HFFc6 (cell line): ENCODE measurements at regions not wholly inside any gene's neighbourhood (a gene's known extent, or its start where the extent isn't known, plus 50 kb on each side); places are given as distances from the start of the nearest gene placed in this dataset.

Experiments used
- DNase-seq: peaks from one replicate; pipeline ENCODE4 v3.0.0-alpha.2; 2018
- H3K27ac Mint-ChIP-seq: 2 replicates; pipeline ENCODE4 v1.8.0; 2020; ENCODE audit warnings: mild to moderate bottlenecking, mixed read lengths
- H3K27me3 Mint-ChIP-seq: 2 replicates; pipeline ENCODE4 v1.8.0; 2021; ENCODE audit warnings: mild to moderate bottlenecking, moderate library complexity, mixed read lengths; ENCODE audit not compliant: insufficient read depth
- H3K36me3 Mint-ChIP-seq: 2 replicates; pipeline ENCODE4 v1.8.0; 2021; ENCODE audit warnings: low read depth, mixed read lengths
- H3K4me1 Mint-ChIP-seq: 2 replicates; pipeline ENCODE4 v1.8.0; 2020; ENCODE audit warnings: low read depth, mixed read lengths
- H3K4me3 Mint-ChIP-seq: 2 replicates; pipeline ENCODE4 v1.8.0; 2020; ENCODE audit warnings: mild to moderate bottlenecking, moderate library complexity, mixed read lengths
- H3K9me3 Mint-ChIP-seq: 2 replicates; pipeline ENCODE4 v1.8.0; 2020; ENCODE audit warnings: mild to moderate bottlenecking, mixed read lengths
- TF ChIP-seq, protein P1 (sequence below): fragments of 200-600 bp; sonication (generic); IDR thresholded peaks from 2 replicates; pipeline ENCODE4 v1.5.0; 2021; ENCODE audit warnings: antibody characterized with exemption, mild to moderate bottlenecking

DNA sequence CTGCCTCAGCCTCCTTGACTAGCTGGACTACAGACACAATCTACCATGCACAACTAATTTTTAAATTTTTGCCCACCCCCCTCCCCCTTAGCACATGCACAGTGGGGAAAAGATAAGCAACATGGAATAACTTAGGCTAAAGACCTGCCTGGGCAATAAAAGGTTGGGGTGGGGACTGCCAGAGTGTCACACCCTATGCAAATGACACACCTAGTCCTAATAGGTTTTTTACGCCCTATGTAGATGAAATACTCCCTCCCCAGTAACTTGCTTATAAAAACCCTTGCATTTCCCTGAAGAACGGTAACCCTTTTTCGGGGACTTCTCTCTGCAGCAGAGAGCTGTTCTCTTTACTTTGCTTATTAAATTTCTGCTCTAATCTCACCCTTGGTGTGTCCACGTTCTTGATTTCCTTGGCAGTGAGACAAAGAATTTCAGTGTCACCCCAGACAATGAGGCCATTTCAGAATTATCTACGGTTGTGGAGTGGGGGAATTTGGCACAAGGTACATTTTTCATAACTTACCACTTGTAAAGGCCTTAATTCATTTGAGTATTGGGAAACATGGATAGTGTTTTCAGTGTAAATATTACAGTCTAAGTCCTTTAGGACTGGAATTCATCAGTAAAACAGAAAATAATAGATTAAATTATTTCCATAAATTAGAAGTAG is 109.2 kb downstream of the NOL4 start:
- Mint-ChIP-seq H3K27me3 (no peaks in the 10 kb centered on the region), H3K36me3 (no peaks in the 10 kb centered on the region), H3K4me1 (no peaks in the 10 kb centered on the region), H3K27ac (no peak overlapping the region), H3K4me3 (no peak overlapping the region), H3K9me3 (peaks cover 14% of the 10 kb centered on the region; the same call in 1 of the 2 replicates)
- TF ChIP-seq, protein P1, sequence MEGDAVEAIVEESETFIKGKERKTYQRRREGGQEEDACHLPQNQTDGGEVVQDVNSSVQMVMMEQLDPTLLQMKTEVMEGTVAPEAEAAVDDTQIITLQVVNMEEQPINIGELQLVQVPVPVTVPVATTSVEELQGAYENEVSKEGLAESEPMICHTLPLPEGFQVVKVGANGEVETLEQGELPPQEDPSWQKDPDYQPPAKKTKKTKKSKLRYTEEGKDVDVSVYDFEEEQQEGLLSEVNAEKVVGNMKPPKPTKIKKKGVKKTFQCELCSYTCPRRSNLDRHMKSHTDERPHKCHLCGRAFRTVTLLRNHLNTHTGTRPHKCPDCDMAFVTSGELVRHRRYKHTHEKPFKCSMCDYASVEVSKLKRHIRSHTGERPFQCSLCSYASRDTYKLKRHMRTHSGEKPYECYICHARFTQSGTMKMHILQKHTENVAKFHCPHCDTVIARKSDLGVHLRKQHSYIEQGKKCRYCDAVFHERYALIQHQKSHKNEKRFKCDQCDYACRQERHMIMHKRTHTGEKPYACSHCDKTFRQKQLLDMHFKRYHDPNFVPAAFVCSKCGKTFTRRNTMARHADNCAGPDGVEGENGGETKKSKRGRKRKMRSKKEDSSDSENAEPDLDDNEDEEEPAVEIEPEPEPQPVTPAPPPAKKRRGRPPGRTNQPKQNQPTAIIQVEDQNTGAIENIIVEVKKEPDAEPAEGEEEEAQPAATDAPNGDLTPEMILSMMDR, result no peak
- DNase-seq, result no peak

DNA sequence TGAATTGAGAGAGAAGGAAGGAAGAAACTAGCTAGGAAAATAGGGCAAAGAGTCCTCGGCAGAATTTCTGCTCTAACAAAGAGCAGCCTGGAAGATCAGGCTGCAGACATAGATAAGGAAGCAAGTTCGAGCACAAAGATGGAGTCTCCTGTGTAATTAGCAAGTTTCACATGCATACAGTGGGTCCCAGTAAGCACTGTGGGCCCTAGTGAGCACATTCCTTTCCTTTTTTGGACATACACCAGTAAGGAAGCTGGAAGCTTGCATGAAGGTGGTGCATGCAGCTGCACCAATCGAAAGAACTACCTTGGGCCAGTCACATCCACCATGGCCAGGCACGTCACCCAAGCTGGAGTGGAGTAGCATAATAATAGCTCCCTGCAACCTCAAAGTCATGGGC is 109.7 kb downstream of the NOL4 start:
- TF ChIP-seq, protein P1, result no peak
- no peak overlapping the region for H3K27ac Mint-ChIP-seq
- no peak for DNase-seq
- no peak overlapping the region for H3K4me3 Mint-ChIP-seq
- H3K36me3 Mint-ChIP-seq, result no peaks in the 10 kb centered on the region
- no peaks in the 10 kb centered on the region for H3K4me1 Mint-ChIP-seq
- H3K9me3 Mint-ChIP-seq, result peaks cover 18% of the 10 kb centered on the region; the same call in 1 of the 2 replicates
- no peaks in the 10 kb centered on the region for H3K27me3 Mint-ChIP-seq

DNA sequence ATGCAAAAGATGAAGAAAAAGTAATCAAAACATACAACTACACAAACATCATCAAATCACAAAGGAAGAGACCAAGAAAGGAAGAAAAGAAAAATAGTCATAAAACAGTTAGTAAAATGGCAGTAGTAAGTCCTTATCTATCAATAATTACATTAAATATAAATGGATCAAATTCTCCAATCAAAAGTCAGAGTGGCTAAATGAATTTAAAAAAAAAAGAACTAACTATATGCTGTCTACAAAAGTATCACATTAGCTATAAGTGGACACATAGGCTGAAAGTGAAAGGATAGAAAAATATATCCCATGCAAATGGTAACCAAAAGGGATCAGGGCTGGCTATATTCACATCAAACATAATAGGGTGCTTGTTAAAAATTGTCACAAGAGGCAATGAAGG is 116.5 kb downstream of the NOL4 start:
- peaks cover 32% of the 10 kb centered on the region for H3K9me3 Mint-ChIP-seq
- no peaks in the 10 kb centered on the region for H3K4me1 Mint-ChIP-seq
- TF ChIP-seq, protein P1, result no peak
- no peaks in the 10 kb centered on the region for H3K36me3 Mint-ChIP-seq
- no peak for DNase-seq
- H3K4me3 Mint-ChIP-seq, result no peak overlapping the region
- H3K27me3 Mint-ChIP-seq, result no peaks in the 10 kb centered on the region
- H3K27ac Mint-ChIP-seq, result no peak overlapping the region

DNA sequence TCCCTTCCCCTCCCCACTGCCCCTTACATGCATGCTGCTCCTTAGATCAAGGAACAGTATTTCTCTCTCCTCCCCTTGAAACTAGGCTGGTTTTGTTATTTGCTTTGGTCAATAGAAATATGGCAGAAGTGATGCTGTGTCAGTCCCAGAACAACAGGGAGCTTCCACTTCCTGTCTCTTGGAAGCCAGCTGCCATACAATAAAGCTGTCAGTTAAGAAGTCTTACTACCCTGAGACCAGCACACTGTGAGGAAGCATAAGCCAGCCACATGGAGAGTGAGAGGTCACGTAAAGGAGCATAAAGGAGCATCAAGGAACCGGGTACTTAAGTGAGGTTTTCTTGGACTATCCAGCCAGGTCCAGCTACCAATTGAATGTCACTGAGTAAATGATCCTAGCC is 126.6 kb downstream of the NOL4 start:
- H3K36me3 Mint-ChIP-seq, result no peaks in the 10 kb centered on the region
- no peak overlapping the region for H3K4me3 Mint-ChIP-seq

DNA sequence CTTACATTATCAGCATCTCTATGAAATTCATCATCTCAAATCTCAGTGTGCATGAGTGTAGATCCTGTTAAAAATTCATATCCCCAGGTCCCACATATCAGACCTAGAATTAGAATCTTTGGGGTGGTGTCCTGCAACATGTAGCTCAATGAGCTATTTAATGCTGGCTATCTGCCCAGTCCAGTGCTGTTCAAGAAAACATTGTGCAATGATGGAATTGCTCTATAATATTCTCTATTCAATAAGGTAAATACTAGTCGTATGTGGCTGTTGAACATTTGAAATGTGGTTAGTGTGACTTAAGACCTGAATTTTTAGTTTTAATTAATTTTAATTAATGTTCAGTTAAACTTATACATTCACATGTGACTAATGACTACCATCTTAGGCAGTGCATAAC is 127.4 kb downstream of the NOL4 start:
- TF ChIP-seq, protein P1, result no peak
- no peaks in the 10 kb centered on the region for H3K36me3 Mint-ChIP-seq
- no peaks in the 10 kb centered on the region for H3K4me1 Mint-ChIP-seq
- no peak overlapping the region for H3K27ac Mint-ChIP-seq
- H3K4me3 Mint-ChIP-seq, result no peak overlapping the region
- peaks cover 9% of the 10 kb centered on the region; the same call in 1 of the 2 replicates for H3K9me3 Mint-ChIP-seq
- DNase-seq, result no peak
- H3K27me3 Mint-ChIP-seq, result no peaks in the 10 kb centered on the region

More for the DNA sequence above, 126.6 kb downstream of the NOL4 start:
- Mint-ChIP-seq H3K27me3 (no peaks in the 10 kb centered on the region), H3K27ac (no peak overlapping the region), H3K9me3 (peaks cover 9% of the 10 kb centered on the region; the same call in 1 of the 2 replicates), H3K4me1 (no peaks in the 10 kb centered on the region)
- TF ChIP-seq, protein P1, result no peak
- DNase-seq, result no peak
